NT2/D1 (cell line): ENCODE measurements at regions not wholly inside any gene's neighbourhood (a gene's known extent, or its start where the extent isn't known, plus 50 kb on each side); places are given as distances from the start of the nearest gene placed in this dataset.

ENCODE experiments used
- DNase-seq: peaks from one replicate; pipeline ENCODE4 v3.0.0-alpha.2; 2011; ENCODE audit warnings: low read depth, low spot score
- H3K27me3 ChIP-seq: 2 replicates; pipeline ENCODE4 v1.6.0; 2011; ENCODE audit warnings: mild to moderate bottlenecking; ENCODE audit not compliant: insufficient read length, insufficient read depth
- H3K36me3 ChIP-seq: 2 replicates; pipeline ENCODE4 v1.6.1; 2011; ENCODE audit warnings: mild to moderate bottlenecking, low read length, mixed read lengths; ENCODE audit not compliant: insufficient read depth, insufficient read length
- H3K4me1 ChIP-seq: 2 replicates; pipeline ENCODE4 v1.5.1; 2011; ENCODE audit not compliant: insufficient read depth, insufficient read length
- H3K4me3 ChIP-seq: 2 replicates; pipeline ENCODE4 v1.5.1; 2011; ENCODE audit warnings: low read depth; ENCODE audit not compliant: insufficient read length
- H3K9ac ChIP-seq: 2 replicates; pipeline ENCODE4 v1.6.0; 2011; ENCODE audit warnings: low read depth; ENCODE audit not compliant: insufficient read length
- H3K9me3 ChIP-seq: 2 replicates; pipeline ENCODE4 v1.5.1; 2011; ENCODE audit warnings: mild to moderate bottlenecking, low read length; ENCODE audit not compliant: insufficient read depth
- SUZ12 ChIP-seq: IDR thresholded peaks from 2 replicates; pipeline ENCODE4 v1.6.1; 2011; ENCODE audit not compliant: insufficient read length, insufficient read depth; ENCODE audit errors: extremely low read depth
- YY1 ChIP-seq: IDR thresholded peaks from 2 replicates; pipeline ENCODE4 v1.6.1; 2011; ENCODE audit not compliant: insufficient read length, insufficient read depth
- ZNF274 ChIP-seq: IDR thresholded peaks from 2 replicates; pipeline ENCODE4 v1.6.1; 2011; ENCODE audit warnings: mild to moderate bottlenecking, low read depth, low read length

DNA sequence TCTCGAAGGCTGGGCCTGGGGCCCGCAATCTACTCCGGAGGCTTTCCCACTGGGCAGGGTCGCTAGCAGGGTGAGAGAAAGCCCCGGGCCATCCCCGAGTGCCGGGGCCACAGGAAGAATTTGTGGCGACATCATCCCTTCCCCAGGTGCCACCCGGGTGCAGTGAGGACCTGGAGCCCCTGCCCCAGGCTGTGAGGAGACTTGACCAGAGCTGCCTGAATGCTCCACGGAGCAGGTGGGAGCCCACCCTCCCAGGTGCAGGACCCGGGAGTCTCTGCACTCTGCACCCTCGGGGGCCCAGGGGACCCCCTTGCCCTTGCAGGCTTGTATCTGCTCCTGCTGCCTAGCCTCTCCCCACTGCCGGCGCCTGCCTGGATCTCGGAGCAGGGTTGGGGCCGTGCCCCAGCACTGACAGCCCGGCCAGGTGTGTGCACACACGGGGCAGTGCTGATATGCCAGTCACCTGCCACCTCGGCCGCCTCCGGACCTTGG lies 67.5 kb upstream of the RGS7 start:
- H3K4me3 ChIP-seq, result peak overlapping the region; percentile 60
- TF ChIP-seq ZNF274, result no peak
- no peak for TF ChIP-seq YY1
- TF ChIP-seq SUZ12, result no peak
- no peak for DNase-seq
- H3K4me1 ChIP-seq, result no peaks in the 10 kb centered on the region
- peaks cover 37% of the 10 kb centered on the region for H3K27me3 ChIP-seq
- peak overlapping the region; percentile 74 for H3K9ac ChIP-seq
- H3K9me3 ChIP-seq, result no peaks in the 10 kb centered on the region
- H3K36me3 ChIP-seq, result no peaks in the 10 kb centered on the region

DNA sequence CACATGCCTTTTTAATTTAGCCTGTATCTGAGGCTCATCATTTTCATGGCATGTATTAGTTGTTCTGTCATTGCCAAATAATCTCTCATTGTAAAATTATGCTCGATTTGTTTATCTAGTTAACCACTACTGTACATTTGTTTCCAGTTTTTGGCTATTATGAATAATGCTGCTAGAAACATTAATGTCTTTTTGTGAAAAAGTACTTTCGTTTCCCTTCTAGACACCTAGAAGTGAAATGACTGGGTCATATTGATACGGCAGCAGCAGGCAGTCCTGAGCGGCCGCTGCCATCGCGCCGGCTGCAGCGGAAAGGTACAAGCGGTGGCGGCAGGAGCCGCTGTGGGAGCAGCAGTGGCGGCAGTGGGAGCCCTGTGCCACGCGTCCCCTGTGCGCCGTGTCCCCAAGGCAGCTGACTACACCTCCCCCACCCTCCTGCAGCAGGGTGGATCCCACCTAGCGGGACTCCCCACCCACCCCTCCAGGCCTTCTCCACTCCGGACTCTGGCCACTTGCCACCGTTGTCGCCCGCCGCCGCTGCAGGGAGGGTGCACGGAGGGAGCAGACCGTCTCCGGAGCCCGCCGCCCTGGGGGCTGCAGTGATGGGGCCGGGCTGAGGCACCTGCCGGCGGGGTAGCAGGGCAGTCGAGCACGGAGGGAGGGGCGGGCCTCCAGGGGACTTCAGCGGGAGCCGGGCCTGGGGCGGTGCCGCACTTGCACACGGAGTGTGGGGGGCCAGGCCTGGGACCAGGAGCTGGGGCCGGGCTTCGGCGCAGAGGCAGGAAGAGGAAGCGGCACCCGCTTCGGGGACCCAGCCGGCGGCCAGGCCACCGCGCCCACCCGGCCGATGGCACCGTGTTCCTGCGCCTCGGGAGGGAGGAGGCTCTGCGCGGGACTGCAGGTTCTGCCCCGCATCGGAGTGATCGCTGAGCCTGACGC lies 66.8 kb upstream of the RGS7 start:
- no peaks in the 10 kb centered on the region for H3K4me1 ChIP-seq
- H3K4me3 ChIP-seq, result peak overlapping the region; percentile 60
- no peaks in the 10 kb centered on the region for H3K9me3 ChIP-seq
- peak overlapping the region; percentile 74 for H3K9ac ChIP-seq
- no peaks in the 10 kb centered on the region for H3K36me3 ChIP-seq
- TF ChIP-seq ZNF274 (no peak), YY1 (no peak), SUZ12 (no peak)
- peaks cover 37% of the 10 kb centered on the region for H3K27me3 ChIP-seq
- no peak for DNase-seq

DNA sequence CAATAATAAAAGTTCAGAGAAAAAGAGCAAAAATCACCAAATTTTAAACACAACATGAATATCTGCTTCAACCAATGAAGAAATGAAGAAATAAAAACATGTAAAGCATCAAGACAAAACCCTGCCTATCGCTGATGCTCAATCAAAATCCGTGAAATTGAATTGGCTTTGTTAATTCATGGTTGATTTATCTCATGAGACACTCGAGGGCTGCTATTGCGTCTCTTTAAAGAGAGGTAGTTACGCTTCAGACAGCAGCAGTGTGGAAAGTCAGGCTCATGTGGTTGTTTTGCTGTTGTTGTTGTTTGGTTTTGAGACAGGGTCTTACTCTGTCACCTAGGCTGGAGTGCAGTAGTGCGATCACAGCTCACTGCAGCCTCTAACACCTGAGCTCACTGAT lies 65.5 kb upstream of the RGS7 start:
- H3K9me3 ChIP-seq, result no peaks in the 10 kb centered on the region
- no peak overlapping the region for H3K9ac ChIP-seq
- no peaks in the 10 kb centered on the region for H3K36me3 ChIP-seq
- TF ChIP-seq YY1 (no peak), ZNF274 (no peak), SUZ12 (no peak)
- no peak for DNase-seq
- no peak overlapping the region for H3K4me3 ChIP-seq
- no peaks in the 10 kb centered on the region for H3K4me1 ChIP-seq
- peaks cover 37% of the 10 kb centered on the region for H3K27me3 ChIP-seq

DNA sequence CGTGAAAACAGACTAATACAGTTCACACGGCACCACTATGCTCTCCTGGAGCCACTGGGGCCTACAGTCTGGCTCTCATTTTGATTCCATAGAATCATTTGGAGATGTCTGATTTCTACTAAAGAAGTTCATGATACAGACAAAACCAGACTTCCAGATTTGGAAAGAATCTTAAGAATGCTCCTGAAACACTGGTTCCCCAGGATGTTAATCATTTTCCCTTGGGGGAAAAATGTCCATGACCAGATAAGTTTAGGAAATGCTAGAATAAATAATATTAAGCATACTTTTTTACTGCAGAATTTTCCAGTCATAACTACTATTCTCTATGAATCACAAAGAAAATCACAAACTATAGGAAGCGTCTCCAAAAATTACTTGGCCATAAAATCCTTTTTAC lies 63.0 kb upstream of the RGS7 start:
- Histone ChIP-seq H3K9ac (no peak overlapping the region), H3K4me3 (no peak overlapping the region), H3K4me1 (no peaks in the 10 kb centered on the region), H3K36me3 (no peaks in the 10 kb centered on the region), H3K27me3 (peaks cover 36% of the 10 kb centered on the region), H3K9me3 (no peaks in the 10 kb centered on the region)
- no peak for DNase-seq
- no peak for TF ChIP-seq ZNF274
- no peak for TF ChIP-seq YY1
- no peak for TF ChIP-seq SUZ12

DNA sequence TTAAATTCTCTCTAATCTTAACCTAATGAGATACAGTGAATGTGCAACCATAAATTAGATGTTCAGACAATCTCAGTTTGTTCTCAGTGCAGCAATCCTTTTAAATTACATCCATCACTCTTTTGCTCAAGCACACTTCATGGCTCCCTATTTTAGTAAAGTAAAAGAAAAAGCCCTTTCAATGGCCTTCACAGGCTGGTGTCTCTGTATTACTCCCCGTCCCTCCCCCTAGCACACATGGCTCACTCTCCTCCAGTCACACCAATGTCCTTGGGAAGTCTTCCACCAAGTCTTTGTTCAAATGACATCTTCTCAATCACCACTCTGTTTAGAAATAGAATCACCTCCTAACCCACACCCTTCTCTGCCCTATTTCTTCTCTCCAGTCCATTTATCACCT lies 60.3 kb upstream of the RGS7 start:
- no peaks in the 10 kb centered on the region for H3K36me3 ChIP-seq
- no peak overlapping the region for H3K4me3 ChIP-seq
- peaks cover 9% of the 10 kb centered on the region for H3K27me3 ChIP-seq
- DNase-seq, result no peak
- no peak overlapping the region for H3K9ac ChIP-seq
- H3K4me1 ChIP-seq, result peaks cover 2% of the 10 kb centered on the region
- no peaks in the 10 kb centered on the region for H3K9me3 ChIP-seq
- TF ChIP-seq YY1 (no peak), SUZ12 (no peak), ZNF274 (no peak)

DNA sequence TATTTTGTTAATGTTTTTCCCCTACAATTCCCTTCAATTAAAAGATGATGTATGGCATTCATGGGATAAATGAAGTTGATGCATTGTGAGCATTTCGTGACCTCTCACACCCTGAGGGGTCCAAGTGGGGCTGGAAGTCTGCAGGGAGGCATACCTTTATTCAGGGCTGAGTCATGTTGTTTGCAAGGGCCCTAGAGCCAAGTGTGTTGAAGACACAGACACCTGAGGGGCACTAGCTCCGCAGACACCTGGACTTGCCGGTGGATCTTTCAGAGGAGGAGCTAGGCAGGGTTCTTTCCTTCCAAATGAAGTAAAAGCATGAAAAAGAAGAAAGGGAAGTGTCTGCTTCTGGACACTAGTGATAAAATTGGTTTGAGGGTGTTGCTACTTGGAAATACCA lies 57.0 kb upstream of the RGS7 start:
- H3K27me3 ChIP-seq, result no peaks in the 10 kb centered on the region
- H3K4me1 ChIP-seq, result peaks cover 2% of the 10 kb centered on the region
- H3K9me3 ChIP-seq, result no peaks in the 10 kb centered on the region
- no peak overlapping the region for H3K4me3 ChIP-seq
- no peak overlapping the region for H3K9ac ChIP-seq
- no peaks in the 10 kb centered on the region for H3K36me3 ChIP-seq
- no peak for DNase-seq
- TF ChIP-seq SUZ12, result no peak
- TF ChIP-seq ZNF274, result no peak
- TF ChIP-seq YY1, result no peak

DNA sequence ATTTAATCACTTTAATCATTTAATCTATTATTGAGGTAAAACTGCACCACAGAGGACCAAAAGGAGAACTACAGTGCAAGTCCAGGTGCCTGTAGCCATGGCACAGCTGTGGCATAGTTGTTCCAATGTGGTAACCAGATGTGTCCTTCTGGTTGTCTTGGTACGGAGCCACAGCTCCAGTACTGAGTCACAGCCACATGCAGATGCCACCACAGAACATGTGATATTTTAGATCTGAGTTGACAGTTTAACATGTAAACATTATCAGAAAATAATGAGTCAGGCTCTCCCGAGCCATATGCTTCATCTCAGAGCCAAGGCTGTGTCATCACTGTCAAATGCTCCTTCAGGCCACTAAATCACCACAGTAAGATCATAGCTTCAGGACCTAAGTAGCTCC lies 56.4 kb upstream of the RGS7 start:
- Histone ChIP-seq H3K4me1 (peaks cover 2% of the 10 kb centered on the region), H3K27me3 (no peaks in the 10 kb centered on the region), H3K9me3 (no peaks in the 10 kb centered on the region), H3K4me3 (no peak overlapping the region), H3K36me3 (no peaks in the 10 kb centered on the region), H3K9ac (no peak overlapping the region)
- TF ChIP-seq YY1, result no peak
- no peak for TF ChIP-seq SUZ12
- TF ChIP-seq ZNF274, result no peak
- DNase-seq, result no peak
